ENCODE measurements at regions not wholly inside any gene's neighbourhood (a gene's known extent, or its start where the extent isn't known, plus 50 kb on each side); places are given as distances from the start of the nearest gene placed in this dataset.

- Mint-ChIP-seq H3K9me3 (no peaks in the 10 kb centered on the region), H3K4me3 (no peak overlapping the region), H3K27ac (no peak overlapping the region), H3K36me3 (no peaks in the 10 kb centered on the region), H3K4me1 (no peaks in the 10 kb centered on the region), H3K27me3 (ENCODE audit: low read depth in 2 of 2) (no peaks in the 10 kb centered on the region)
- ATAC-seq: no peak
- Histone ChIP-seq H3K27ac (ENCODE audit: low read length) (no peak overlapping the region), H3K9me3 (ENCODE audit: control insufficient read depth, insufficient read depth, low read length) (no peaks in the 10 kb centered on the region), H3K4me1 (ENCODE audit: control insufficient read depth, insufficient read depth, low read length) (no peaks in the 10 kb centered on the region), H3K36me3 (ENCODE audit: control insufficient read depth, insufficient read depth, low read length) (no peaks in the 10 kb centered on the region), H3K27me3 (ENCODE audit: control insufficient read depth, insufficient read depth, low read length) (no peaks in the 10 kb centered on the region), H3K4me3 (ENCODE audit: low read length) (no peak overlapping the region)
- 32% methylated on average over 2 of the region's 2 CpGs for WGBS (ENCODE audit: insufficient coverage)
- intact Hi-C loops (cut with micrococcal nuclease): no loop called here
- TF ChIP-seq CTCF (IDR thresholded peaks at IDR 0.05): no peak
- no peak for DNase-seq
Measured at GRCh38 chr12:30187426-30187825, 403.7 kb upstream of the TMTC1 start.

GRCh38 chr12:30181334-30181733, 397.6 kb upstream of the TMTC1 start:
- no peak for ATAC-seq
- no peaks in the 10 kb centered on the region for H3K27me3 ChIP-seq (ENCODE audit: control insufficient read depth, insufficient read depth, low read length)
- no peaks in the 10 kb centered on the region for H3K9me3 ChIP-seq (ENCODE audit: control insufficient read depth, insufficient read depth, low read length)
- no peak for TF ChIP-seq CTCF (IDR thresholded peaks at IDR 0.05)
- peaks cover 3 to 8% of the 10 kb centered on the region in 2 donors for H3K9me3 Mint-ChIP-seq
- WGBS (ENCODE audit: insufficient coverage): 48% methylated on average over 1 of the region's 1 CpG
- intact Hi-C loops (cut with micrococcal nuclease): no loop called here
- no peak overlapping the region for H3K4me3 ChIP-seq (ENCODE audit: low read length)
- no peaks in the 10 kb centered on the region for H3K4me1 Mint-ChIP-seq
- no peak overlapping the region for H3K4me3 Mint-ChIP-seq
- H3K27me3 Mint-ChIP-seq (ENCODE audit: low read depth in 2 of 2): no peaks in the 10 kb centered on the region
- no peaks in the 10 kb centered on the region for H3K36me3 Mint-ChIP-seq
- no peaks in the 10 kb centered on the region for H3K4me1 ChIP-seq (ENCODE audit: control insufficient read depth, insufficient read depth, low read length)
- H3K36me3 ChIP-seq (ENCODE audit: control insufficient read depth, insufficient read depth, low read length): no peaks in the 10 kb centered on the region
- no peak overlapping the region for H3K27ac ChIP-seq (ENCODE audit: low read length)
- H3K27ac Mint-ChIP-seq: no peak overlapping the region
- DNase-seq: no peak

GRCh38 chr12:30180602-30181001, 396.9 kb upstream of the TMTC1 start:
- ATAC-seq (no peak), DNase-seq (no peak)
- peaks cover 3 to 8% of the 10 kb centered on the region in 2 donors for H3K9me3 Mint-ChIP-seq
- H3K4me1 Mint-ChIP-seq: no peaks in the 10 kb centered on the region
- Histone ChIP-seq H3K27me3 (ENCODE audit: control insufficient read depth, insufficient read depth, low read length) (no peaks in the 10 kb centered on the region), H3K4me1 (ENCODE audit: control insufficient read depth, insufficient read depth, low read length) (no peaks in the 10 kb centered on the region), H3K27ac (ENCODE audit: low read length) (no peak overlapping the region), H3K36me3 (ENCODE audit: control insufficient read depth, insufficient read depth, low read length) (no peaks in the 10 kb centered on the region), H3K4me3 (ENCODE audit: low read length) (no peak overlapping the region), H3K9me3 (ENCODE audit: control insufficient read depth, insufficient read depth, low read length) (no peaks in the 10 kb centered on the region)
- intact Hi-C loops (cut with micrococcal nuclease): no loop called here
- no peak for TF ChIP-seq CTCF (IDR thresholded peaks at IDR 0.05)
- no peak overlapping the region for H3K4me3 Mint-ChIP-seq
- H3K27me3 Mint-ChIP-seq (ENCODE audit: low read depth in 2 of 2): no peaks in the 10 kb centered on the region
- H3K27ac Mint-ChIP-seq: no peak overlapping the region
- no peaks in the 10 kb centered on the region for H3K36me3 Mint-ChIP-seq

GRCh38 chr12:30178916-30179315, 395.2 kb upstream of the TMTC1 start:
- Histone ChIP-seq H3K9me3 (ENCODE audit: control insufficient read depth, insufficient read depth, low read length) (no peaks in the 10 kb centered on the region), H3K4me3 (ENCODE audit: low read length) (no peak overlapping the region), H3K27ac (ENCODE audit: low read length) (no peak overlapping the region), H3K27me3 (ENCODE audit: control insufficient read depth, insufficient read depth, low read length) (no peaks in the 10 kb centered on the region), H3K4me1 (ENCODE audit: control insufficient read depth, insufficient read depth, low read length) (no peaks in the 10 kb centered on the region), H3K36me3 (ENCODE audit: control insufficient read depth, insufficient read depth, low read length) (no peaks in the 10 kb centered on the region)
- Mint-ChIP-seq H3K27ac (no peak overlapping the region), H3K4me1 (no peaks in the 10 kb centered on the region), H3K4me3 (no peak overlapping the region), H3K9me3 (peaks cover 3 to 8% of the 10 kb centered on the region in 2 donors), H3K36me3 (no peaks in the 10 kb centered on the region), H3K27me3 (ENCODE audit: low read depth in 2 of 2) (no peaks in the 10 kb centered on the region)
- TF ChIP-seq CTCF (IDR thresholded peaks at IDR 0.05): no peak
- ATAC-seq: no peak
- WGBS (ENCODE audit: insufficient coverage): 94% methylated on average over 2 of the region's 2 CpGs
- DNase-seq: no peak
- intact Hi-C loops (cut with micrococcal nuclease): no loop called here

All from natural killer cell (primary cell).